GM19238 (cell line): ENCODE measurements at regions not wholly inside any gene's neighbourhood (a gene's known extent, or its start where the extent isn't known, plus 50 kb on each side); places are given as distances from the start of the nearest gene placed in this dataset.
A peak's percentile ranks its signal among the peaks of the same experiment; 100 is the strongest.

ENCODE experiments used
- DNase-seq: peaks from one replicate; pipeline ENCODE4 v3.0.0; 2011; ENCODE audit warnings: low spot score; ENCODE audit not compliant: insufficient read length

- no peak for DNase-seq
Measured at GRCh38 chrX:8971116-8971515, 62.8 kb downstream of the FAM9B start.

GRCh38 chrX:8969378-8969777, 64.5 kb downstream of the FAM9B start:
- DNase-seq, result no peak

- no peak for DNase-seq
Measured at GRCh38 chrX:8967461-8967860, 66.5 kb downstream of the FAM9B start.

GRCh38 chrX:8960957-8961468, 72.9 kb downstream of the FAM9B start:
- DNase-seq, result no peak

GRCh38 chrX:8955511-8955910, 78.4 kb downstream of the FAM9B start:
- DNase-seq, result no peak

- DNase-seq, result no peak
Measured at GRCh38 chrX:8946563-8946962, 87.4 kb downstream of the FAM9B start.

GRCh38 chrX:8939322-8939721, 94.6 kb downstream of the FAM9B start:
- DNase-seq, result no peak

GRCh38 chrX:8927701-8928100, 106.2 kb downstream of the FAM9B start:
- no peak for DNase-seq

GRCh38 chrX:8927066-8927635, 106.8 kb downstream of the FAM9B start:
- no peak for DNase-seq

GRCh38 chrX:8921615-8922014, 112.3 kb downstream of the FAM9B start:
- DNase-seq, result no peak

GRCh38 chrX:8919801-8920200, 114.1 kb downstream of the FAM9B start:
- DNase-seq, result no peak

- DNase-seq, result no peak
Measured at GRCh38 chrX:8916697-8917096, 115.5 kb upstream of the FAM9A start.

GRCh38 chrX:8914681-8915080, 113.5 kb upstream of the FAM9A start:
- DNase-seq, result no peak

- DNase-seq, result no peak
Measured at GRCh38 chrX:8913655-8914409, 112.6 kb upstream of the FAM9A start.

GRCh38 chrX:8907688-8908087, 106.5 kb upstream of the FAM9A start:
- no peak for DNase-seq

GRCh38 chrX:8906299-8906938, 105.2 kb upstream of the FAM9A start:
- DNase-seq, result no peak

GRCh38 chrX:8897259-8897658, 96.1 kb upstream of the FAM9A start:
- DNase-seq, result no peak

GRCh38 chrX:8890794-8891193, 89.6 kb upstream of the FAM9A start:
- DNase-seq, result no peak

- no peak for DNase-seq
Measured at GRCh38 chrX:8887004-8887403, 85.8 kb upstream of the FAM9A start.

GRCh38 chrX:8879750-8880149, 78.6 kb upstream of the FAM9A start:
- DNase-seq, result peak; percentile 3

- no peak for DNase-seq
Measured at GRCh38 chrX:8873956-8874355, 72.8 kb upstream of the FAM9A start.

GRCh38 chrX:8873102-8873501, 71.9 kb upstream of the FAM9A start:
- DNase-seq, result no peak

- DNase-seq, result no peak
Measured at GRCh38 chrX:8870411-8870810, 69.2 kb upstream of the FAM9A start.
